Activated naive CD4-positive, alpha-beta T cell (primary cell): ENCODE measurements at regions not wholly inside any gene's neighbourhood (a gene's known extent, or its start where the extent isn't known, plus 50 kb on each side); places are given as distances from the start of the nearest gene placed in this dataset.

Experiments
- DNase-seq, 4 experiments: peaks; one replicate each; lab custom pipeline; 2025; lab: John Stamatoyannopoulos, UW

GRCh38 chr11:10641912-10642697 lies 51.5 kb downstream of the IRAG1 start:
- DNase-seq: no peak

DNA sequence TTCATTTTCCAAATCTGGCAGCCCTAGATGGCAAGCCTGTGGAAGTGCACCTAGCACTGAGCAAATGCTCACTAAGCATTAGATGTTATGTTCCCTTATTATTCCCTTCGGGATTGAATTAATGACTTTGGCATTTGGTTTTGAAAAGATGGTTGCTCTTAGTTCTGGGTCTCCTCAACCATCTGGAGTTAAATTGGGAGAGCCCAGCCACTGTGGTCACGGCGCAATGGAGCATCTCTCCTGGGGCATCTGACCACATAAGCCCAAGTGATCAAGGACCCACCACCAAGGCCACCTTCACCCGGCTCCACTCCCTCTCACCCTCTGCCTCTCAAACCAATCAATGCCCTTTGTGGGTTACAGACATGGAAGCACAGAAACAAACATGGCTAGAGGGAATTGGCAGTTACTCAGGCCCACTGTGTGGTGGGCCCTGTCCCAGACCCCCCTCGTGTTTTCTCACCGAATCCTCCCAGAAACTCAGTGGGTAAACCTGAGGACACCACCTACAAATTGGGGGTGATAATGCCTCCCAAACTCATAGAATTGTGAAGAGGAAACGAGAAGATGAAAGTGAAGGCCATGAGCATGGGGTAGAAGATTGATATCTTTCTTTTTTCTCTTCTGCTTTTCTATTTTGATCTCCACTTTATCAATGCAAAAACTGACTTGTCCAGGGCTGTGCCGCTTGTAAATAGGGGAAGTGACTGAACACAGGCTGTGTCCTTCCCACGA lies 52.2 kb downstream of the IRAG1 start:
- DNase-seq: no peak

DNA sequence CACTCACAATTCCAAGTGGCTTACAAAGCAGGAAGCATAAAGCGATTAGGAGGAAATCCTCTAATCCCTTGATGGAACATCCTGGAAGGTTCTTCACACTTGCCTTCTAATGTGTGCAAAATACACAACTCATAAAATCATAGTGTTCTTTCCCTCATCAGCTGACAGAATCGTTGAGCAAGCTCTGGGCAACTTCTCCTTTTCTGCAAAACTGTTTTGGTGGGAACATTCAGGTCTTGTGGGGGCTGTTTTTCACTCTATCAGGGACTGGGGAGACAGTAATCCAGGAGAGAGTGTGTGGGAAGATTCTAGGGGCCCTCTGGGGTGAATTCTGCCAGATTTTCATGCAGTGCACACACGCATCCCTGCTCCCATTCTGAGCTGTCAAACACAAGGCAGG lies 53.2 kb downstream of the IRAG1 start:
- DNase-seq: no peak

- no peak for DNase-seq
Observed at GRCh38 chr11:10639350-10639749, 54.2 kb downstream of the IRAG1 start.

DNA sequence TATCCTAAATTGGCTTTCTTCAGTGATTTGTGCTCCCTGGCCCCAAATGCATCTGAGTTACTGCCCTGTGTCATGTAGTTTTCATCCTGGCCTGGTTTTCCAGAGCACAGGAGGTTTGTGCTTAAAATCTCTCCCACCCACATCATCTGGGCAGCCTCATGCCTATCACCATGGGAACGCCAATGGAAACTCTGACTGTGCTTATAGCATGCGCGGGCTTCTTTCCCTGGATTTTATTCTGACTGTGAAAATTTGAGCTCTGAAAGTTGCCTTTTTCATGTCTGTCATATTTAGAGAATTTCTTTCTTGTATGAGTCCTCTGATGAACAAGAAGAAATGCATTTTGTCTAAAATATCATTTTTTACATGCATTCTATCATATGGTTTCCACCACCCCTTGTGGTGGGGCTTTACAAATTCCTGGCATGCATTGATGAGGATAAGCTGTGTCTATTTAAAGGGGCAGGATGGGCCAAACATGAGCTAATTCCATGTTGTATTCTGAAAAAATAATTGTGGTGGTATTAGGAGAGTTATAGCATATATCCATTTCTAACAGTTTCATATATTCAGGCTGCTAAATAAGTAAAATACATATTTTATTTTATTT lies 55.1 kb downstream of the IRAG1 start:
- no peak for DNase-seq

DNA sequence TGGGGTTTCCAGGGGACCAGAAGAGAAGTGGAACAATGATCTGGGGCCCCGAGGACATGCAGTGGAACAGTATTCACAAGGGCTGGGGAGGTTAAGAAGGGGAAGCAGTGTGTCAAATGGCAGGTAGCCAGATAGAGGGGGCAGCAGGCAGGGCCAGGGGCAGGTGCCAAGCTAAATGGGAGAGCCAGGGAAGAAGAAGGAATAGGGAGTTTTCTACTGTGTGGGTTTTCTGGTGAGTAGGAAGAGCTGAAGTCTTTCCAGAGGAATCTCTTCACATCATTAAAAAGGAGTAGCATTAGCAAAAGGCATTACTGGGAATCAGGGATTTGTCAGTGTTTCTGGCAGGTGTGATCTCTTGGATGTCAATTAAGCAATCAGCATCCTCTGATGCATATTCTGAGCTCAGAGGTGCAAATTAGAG lies 55.8 kb downstream of the IRAG1 start:
- DNase-seq: no peak

- no peak for DNase-seq
Observed at GRCh38 chr11:10634407-10634806, 59.1 kb downstream of the IRAG1 start.

DNA sequence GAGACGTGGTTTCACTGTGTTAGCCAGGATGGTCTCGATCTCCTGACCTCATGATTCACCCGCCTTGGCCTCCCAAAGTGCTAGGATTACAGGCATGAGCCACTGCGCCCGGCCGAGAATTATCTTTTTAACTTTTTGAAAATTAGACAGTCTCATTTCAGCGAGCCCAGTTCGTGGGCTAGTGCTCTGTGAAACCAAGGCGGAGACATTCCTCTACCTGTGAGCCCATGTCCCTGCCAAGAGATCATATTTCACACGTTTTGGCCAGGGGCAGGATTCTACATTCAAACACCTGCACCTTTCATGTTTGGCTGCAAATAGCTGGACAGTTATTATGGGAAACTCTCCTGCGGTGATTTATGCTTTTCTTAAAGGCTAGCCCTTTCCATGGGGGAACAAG lies 60.3 kb downstream of the IRAG1 start:
- DNase-seq: no peak

DNA sequence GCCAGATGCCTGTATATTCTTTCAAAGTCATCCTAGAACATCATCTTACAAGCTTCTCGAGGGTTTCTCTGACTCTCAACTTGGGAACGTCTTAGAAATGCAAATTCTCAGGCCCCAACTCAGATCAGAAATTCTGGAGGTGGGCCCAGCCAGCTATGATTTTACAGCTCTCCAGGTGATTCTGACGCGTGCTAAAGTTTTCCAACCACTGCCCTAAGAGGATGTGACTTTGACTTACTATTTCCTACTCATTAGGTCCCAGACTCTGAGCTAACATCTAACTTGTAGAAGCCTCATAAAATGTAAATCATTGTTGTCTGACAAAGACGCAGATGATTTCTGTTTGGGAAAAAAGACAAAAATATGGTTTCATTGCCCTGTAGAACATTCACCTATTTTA lies 61.1 kb downstream of the IRAG1 start:
- DNase-seq: no peak

GRCh38 chr11:10631761-10632160 lies 61.8 kb downstream of the IRAG1 start:
- no peak for DNase-seq

DNA sequence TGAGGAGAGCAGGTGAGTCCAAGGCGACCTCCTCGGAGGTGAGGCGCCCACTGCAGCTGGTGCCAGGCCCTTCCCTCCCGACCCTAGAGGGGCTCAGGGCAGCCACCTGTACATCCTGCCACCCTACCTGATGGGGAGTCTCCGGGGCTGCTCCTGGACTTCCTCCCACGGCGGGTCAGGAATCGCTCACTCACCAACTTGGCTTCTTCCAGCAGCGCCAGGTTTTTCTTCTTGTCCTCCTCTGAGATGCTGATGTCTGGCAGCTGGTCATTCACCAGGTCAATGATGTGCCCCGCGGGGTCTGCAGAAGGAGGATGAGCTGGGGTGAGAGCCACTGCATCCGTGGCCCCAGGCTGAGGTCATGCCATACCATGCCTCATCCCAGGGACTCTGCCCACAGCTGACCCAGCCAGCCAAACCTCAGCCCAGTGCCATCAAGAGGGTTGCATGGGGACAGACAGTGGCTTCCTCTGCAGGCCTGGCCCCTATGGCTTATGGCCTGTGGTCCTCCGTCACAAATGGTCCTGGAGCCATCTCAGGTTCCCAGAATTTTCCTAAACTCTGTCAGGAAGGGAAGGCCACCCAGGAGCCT lies 61.0 kb upstream of the LYVE1 start:
- no peak for DNase-seq

GRCh38 chr11:10628508-10629236 lies 60.2 kb upstream of the LYVE1 start:
- peak in 2 of 4 experiments; percentile 9 to 45 for DNase-seq

DNA sequence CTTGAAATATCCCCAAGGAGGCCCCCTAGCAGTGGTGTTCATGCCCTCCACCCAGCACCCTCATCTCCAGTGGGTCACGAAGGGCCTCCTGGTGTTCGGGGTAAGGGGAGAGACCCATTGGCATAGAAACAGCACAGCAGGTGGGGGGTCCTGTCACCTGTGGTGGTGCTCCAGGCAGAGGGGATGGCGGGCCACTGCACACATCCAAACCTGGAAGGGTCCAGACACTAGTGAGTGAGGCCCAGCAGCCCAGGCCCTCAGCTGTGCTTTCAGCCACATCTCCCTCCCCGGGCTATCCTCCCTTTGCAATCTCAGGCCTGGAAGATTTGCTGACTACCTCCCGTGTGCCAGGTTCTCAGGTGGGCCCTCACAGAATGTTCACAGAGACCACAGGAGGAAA lies 59.4 kb upstream of the LYVE1 start:
- DNase-seq: no peak

- no peak for DNase-seq
Observed at GRCh38 chr11:10627291-10627690, 58.8 kb upstream of the LYVE1 start.

GRCh38 chr11:10625982-10626311 lies 57.5 kb upstream of the LYVE1 start:
- DNase-seq: no peak

- no peak for DNase-seq
Observed at GRCh38 chr11:10625281-10625981, 57.0 kb upstream of the LYVE1 start.

- no peak for DNase-seq
Observed at GRCh38 chr11:10623797-10624761, 55.6 kb upstream of the LYVE1 start.

- no peak for DNase-seq
Observed at GRCh38 chr11:10622957-10623791, 54.7 kb upstream of the LYVE1 start.

DNA sequence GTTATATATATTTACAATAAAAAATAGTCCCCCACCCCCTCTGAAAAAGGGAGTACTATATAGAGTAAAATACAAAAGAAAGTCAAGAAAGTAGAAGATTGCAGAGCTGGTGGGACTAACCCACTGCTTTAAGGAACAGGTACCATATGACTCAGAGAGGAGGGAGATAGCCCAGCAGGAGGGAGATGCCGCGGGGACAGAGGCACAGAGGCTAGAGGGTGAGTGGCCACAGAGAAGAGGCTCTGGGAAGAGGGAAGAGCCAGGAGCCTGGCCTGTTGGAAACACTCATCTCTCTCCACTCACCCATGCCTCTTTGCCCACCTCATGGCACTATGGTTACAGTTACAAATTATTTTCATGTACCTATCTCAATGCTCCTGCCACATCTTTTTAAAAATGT lies 53.6 kb upstream of the LYVE1 start:
- no peak for DNase-seq
